ENCODE measurements at regions not wholly inside any gene's neighbourhood (a gene's known extent, or its start where the extent isn't known, plus 50 kb on each side); places are given as distances from the start of the nearest gene placed in this dataset.

DNA sequence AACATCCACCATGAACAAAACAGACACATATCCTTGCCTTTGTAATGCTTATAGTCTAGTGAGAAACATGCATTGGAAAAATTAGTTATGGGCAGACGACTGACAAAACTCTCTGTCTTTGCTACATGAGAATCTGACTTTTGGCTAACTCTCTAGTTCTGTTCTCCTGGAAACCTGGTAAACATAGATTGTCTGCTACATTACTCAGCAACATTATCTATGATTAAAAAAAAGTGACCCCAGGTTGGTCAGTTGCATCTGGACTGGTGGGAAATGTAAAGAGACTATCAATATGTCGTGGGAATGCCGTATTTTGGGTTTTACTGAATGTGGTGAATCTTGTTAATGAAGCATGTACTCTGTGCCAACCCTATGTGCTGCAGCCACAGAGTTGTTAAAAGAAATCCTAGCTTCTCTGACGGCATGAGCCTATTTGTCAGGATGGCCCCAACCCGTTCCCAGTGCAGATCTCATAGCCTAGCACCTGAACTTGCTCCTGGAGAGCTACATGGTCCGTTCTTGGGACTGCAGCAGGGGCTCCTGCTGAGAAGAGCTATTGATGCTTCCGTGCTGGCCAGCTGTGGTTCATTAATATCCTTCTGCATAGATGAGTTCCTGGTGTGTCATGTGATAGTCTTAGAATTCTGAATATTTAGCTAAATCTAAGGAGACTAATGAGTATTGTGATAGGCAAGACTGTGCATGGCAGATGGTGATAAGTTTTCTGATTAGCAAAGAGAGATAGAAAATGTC, 311.7 kb upstream of the ZNF717 start:
- Histone ChIP-seq H3K9me2 (replicated peaks; ENCODE audit: low read length) (no peaks in the 10 kb centered on the region), H3K9ac (ENCODE audit: low read length) (no peak overlapping the region), H3K27ac (ENCODE audit: low read length) (no peak overlapping the region), H3K27me3 (ENCODE audit: low read length) (no peaks in the 10 kb centered on the region), H3K4me2 (ENCODE audit: low read length) (no peak overlapping the region), H3K4me1 (ENCODE audit: insufficient read depth, low read length) (peaks cover 9% of the 10 kb centered on the region), H4K20me1 (ENCODE audit: low read length) (no peaks in the 10 kb centered on the region), H3K79me2 (ENCODE audit: low read length) (no peaks in the 10 kb centered on the region), H3K9me3 (ENCODE audit: low read length) (no peaks in the 10 kb centered on the region), H3K36me3 (ENCODE audit: low read depth, low read length) (no peaks in the 10 kb centered on the region), H3K4me3 (ENCODE audit: low read length) (no peak overlapping the region), H3F3A (ENCODE audit: low read length, unreplicated experiment) (no peaks in the 10 kb centered on the region), H2AFZ (ENCODE audit: low read length) (no peak overlapping the region)
- ChIA-PET POLR2A (ENCODE audit: unreplicated experiment) (no interaction called here), CTCF (no interaction called here)
- TF ChIP-seq EZH2phosphoT487 (IDR thresholded peaks at IDR 0.05; ENCODE audit: borderline replicate concordance, low read length), result no peak
- TF ChIP-seq EZH2 (IDR thresholded peaks at IDR 0.05; ENCODE audit: low read length, unreplicated experiment), result no peak
- TF ChIP-seq, protein P1, sequence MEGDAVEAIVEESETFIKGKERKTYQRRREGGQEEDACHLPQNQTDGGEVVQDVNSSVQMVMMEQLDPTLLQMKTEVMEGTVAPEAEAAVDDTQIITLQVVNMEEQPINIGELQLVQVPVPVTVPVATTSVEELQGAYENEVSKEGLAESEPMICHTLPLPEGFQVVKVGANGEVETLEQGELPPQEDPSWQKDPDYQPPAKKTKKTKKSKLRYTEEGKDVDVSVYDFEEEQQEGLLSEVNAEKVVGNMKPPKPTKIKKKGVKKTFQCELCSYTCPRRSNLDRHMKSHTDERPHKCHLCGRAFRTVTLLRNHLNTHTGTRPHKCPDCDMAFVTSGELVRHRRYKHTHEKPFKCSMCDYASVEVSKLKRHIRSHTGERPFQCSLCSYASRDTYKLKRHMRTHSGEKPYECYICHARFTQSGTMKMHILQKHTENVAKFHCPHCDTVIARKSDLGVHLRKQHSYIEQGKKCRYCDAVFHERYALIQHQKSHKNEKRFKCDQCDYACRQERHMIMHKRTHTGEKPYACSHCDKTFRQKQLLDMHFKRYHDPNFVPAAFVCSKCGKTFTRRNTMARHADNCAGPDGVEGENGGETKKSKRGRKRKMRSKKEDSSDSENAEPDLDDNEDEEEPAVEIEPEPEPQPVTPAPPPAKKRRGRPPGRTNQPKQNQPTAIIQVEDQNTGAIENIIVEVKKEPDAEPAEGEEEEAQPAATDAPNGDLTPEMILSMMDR (conservative IDR thresholded peaks at IDR 0.05; ENCODE audit: low read depth, low read length), result no peak
- intact Hi-C loops (cut with micrococcal nuclease), result no loop called here
- ATAC-seq (no peak), DNase-seq (no peak)
- no TSS peak for BruUV-seq (replicated peaks)

DNA sequence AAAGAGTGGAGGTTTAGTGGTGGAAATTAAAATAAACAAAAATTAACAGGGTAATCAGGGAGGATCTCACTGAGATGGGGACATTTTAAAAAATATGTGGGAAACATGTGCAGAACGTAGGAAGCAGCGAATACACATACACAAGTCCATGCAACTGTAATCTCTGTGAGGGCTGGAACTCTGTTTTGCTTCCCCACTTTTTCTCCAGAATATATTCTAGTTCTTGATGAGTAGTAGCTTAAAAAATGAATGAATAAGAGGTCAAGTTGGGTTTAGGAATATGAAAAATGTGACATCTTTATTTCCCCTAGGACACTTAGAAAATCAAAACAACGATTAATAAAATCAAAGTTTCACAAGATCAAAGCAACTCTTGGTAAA, 312.2 kb upstream of the ZNF717 start:
- no peaks in the 10 kb centered on the region for H3K36me3 ChIP-seq (ENCODE audit: low read depth, low read length)
- DNase-seq (no peak), ATAC-seq (no peak)
- TF ChIP-seq EZH2phosphoT487 (IDR thresholded peaks at IDR 0.05; ENCODE audit: borderline replicate concordance, low read length) (no peak), EZH2 (IDR thresholded peaks at IDR 0.05; ENCODE audit: low read length, unreplicated experiment) (no peak)
- TF ChIP-seq, protein P1 (conservative IDR thresholded peaks at IDR 0.05; ENCODE audit: low read depth, low read length), result no peak
- H2AFZ ChIP-seq (ENCODE audit: low read length), result no peak overlapping the region
- POLR2A ChIA-PET (ENCODE audit: unreplicated experiment), result no interaction called here
- H3K4me1 ChIP-seq (ENCODE audit: insufficient read depth, low read length), result peaks cover 9% of the 10 kb centered on the region
- H3K4me3 ChIP-seq (ENCODE audit: low read length), result no peak overlapping the region
- no peaks in the 10 kb centered on the region for H3K9me3 ChIP-seq (ENCODE audit: low read length)
- no peaks in the 10 kb centered on the region for H4K20me1 ChIP-seq (ENCODE audit: low read length)
- H3K79me2 ChIP-seq (ENCODE audit: low read length), result no peaks in the 10 kb centered on the region
- intact Hi-C loops (cut with micrococcal nuclease), result no loop called here
- no TSS peak for BruUV-seq (replicated peaks)
- no peak overlapping the region for H3K4me2 ChIP-seq (ENCODE audit: low read length)
- no peak overlapping the region for H3K27ac ChIP-seq (ENCODE audit: low read length)
- no peaks in the 10 kb centered on the region for H3F3A ChIP-seq (ENCODE audit: low read length, unreplicated experiment)
- H3K27me3 ChIP-seq (ENCODE audit: low read length), result no peaks in the 10 kb centered on the region
- no peak overlapping the region for H3K9ac ChIP-seq (ENCODE audit: low read length)
- CTCF ChIA-PET, result no interaction called here
- H3K9me2 ChIP-seq (replicated peaks; ENCODE audit: low read length), result no peaks in the 10 kb centered on the region

GRCh38 chr3:76099956-76100355, 314.6 kb upstream of the ZNF717 start:
- BruUV-seq (replicated peaks), result no TSS peak
- Histone ChIP-seq H4K20me1 (ENCODE audit: low read length) (no peaks in the 10 kb centered on the region), H3K27ac (ENCODE audit: low read length) (no peak overlapping the region), H3K27me3 (ENCODE audit: low read length) (no peaks in the 10 kb centered on the region), H3K4me2 (ENCODE audit: low read length) (no peak overlapping the region), H3K9me3 (ENCODE audit: low read length) (no peaks in the 10 kb centered on the region), H3K9ac (ENCODE audit: low read length) (no peak overlapping the region), H3K36me3 (ENCODE audit: low read depth, low read length) (no peaks in the 10 kb centered on the region), H3K9me2 (replicated peaks; ENCODE audit: low read length) (no peaks in the 10 kb centered on the region), H3K4me1 (ENCODE audit: insufficient read depth, low read length) (peaks cover 9% of the 10 kb centered on the region), H3F3A (ENCODE audit: low read length, unreplicated experiment) (no peaks in the 10 kb centered on the region), H3K4me3 (ENCODE audit: low read length) (no peak overlapping the region), H2AFZ (ENCODE audit: low read length) (no peak overlapping the region), H3K79me2 (ENCODE audit: low read length) (no peaks in the 10 kb centered on the region)
- intact Hi-C loops (cut with micrococcal nuclease), result no loop called here
- no peak for DNase-seq
- POLR2A ChIA-PET (ENCODE audit: unreplicated experiment), result no interaction called here
- CTCF ChIA-PET, result no interaction called here
- ATAC-seq, result no peak
- TF ChIP-seq, protein P1 (conservative IDR thresholded peaks at IDR 0.05; ENCODE audit: low read depth, low read length), result no peak
